Progenitor cell of endocrine pancreas (in vitro differentiated cells): ENCODE measurements at regions not wholly inside any gene's neighbourhood (a gene's known extent, or its start where the extent isn't known, plus 50 kb on each side); places are given as distances from the start of the nearest gene placed in this dataset.
A peak's percentile ranks its signal among the peaks of the same experiment; 100 is the strongest.

Experiments
- DNase-seq: peaks from one replicate; pipeline ENCODE4 v3.0.0; 2021; ENCODE audit warnings: low spot score; ENCODE audit not compliant: unreplicated experiment
- H3K27ac Mint-ChIP-seq: 2 replicates; pipeline ENCODE4 v1.8.0; 2021; ENCODE audit warnings: mild to moderate bottlenecking, moderate library complexity, mixed read lengths
- H3K27me3 Mint-ChIP-seq: 2 replicates; pipeline ENCODE4 v1.8.0; 2021; ENCODE audit warnings: mixed read lengths
- H3K36me3 Mint-ChIP-seq: 2 replicates; pipeline ENCODE4 v1.8.0; 2022; ENCODE audit warnings: mixed read lengths; ENCODE audit not compliant: insufficient read depth
- H3K4me1 Mint-ChIP-seq: 2 replicates; pipeline ENCODE4 v1.8.0; 2021; ENCODE audit warnings: low read depth, mixed read lengths
- H3K4me3 Mint-ChIP-seq: 2 replicates; pipeline ENCODE4 v1.8.0; 2021; ENCODE audit warnings: low read depth, mild to moderate bottlenecking, moderate library complexity, mixed read lengths
- H3K9me3 Mint-ChIP-seq: 2 replicates; pipeline ENCODE4 v1.8.0; 2021; ENCODE audit warnings: low read depth, mixed read lengths
- TF ChIP-seq, protein P1 (sequence below): fragments of 200-600 bp; sonication (generic); IDR thresholded peaks from one replicate; pipeline ENCODE4 v1.5.0; 2021; ENCODE audit warnings: antibody characterized with exemption, mild to moderate bottlenecking; ENCODE audit not compliant: unreplicated experiment

DNA sequence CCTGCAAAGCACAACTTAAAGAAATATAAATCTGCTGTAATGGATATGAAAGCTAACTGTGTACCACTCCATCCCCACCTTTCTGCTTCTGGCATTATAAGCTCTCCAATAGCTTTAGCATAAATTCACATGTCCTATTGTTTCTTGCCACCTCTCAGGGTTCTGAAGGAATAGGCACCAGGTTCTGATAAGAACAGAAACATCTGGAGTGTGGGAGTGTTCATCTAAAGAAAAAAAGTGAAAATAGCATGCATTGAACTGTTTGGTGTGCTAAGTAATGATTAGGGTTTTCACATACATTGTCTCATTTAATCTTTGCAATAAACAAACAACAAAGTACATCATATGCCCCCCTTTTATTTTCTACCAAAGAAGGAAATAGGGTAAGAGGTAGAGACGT lies 72.3 kb downstream of the FAM76B start:
- H3K9me3 Mint-ChIP-seq: no peaks in the 10 kb centered on the region
- TF ChIP-seq, protein P1, sequence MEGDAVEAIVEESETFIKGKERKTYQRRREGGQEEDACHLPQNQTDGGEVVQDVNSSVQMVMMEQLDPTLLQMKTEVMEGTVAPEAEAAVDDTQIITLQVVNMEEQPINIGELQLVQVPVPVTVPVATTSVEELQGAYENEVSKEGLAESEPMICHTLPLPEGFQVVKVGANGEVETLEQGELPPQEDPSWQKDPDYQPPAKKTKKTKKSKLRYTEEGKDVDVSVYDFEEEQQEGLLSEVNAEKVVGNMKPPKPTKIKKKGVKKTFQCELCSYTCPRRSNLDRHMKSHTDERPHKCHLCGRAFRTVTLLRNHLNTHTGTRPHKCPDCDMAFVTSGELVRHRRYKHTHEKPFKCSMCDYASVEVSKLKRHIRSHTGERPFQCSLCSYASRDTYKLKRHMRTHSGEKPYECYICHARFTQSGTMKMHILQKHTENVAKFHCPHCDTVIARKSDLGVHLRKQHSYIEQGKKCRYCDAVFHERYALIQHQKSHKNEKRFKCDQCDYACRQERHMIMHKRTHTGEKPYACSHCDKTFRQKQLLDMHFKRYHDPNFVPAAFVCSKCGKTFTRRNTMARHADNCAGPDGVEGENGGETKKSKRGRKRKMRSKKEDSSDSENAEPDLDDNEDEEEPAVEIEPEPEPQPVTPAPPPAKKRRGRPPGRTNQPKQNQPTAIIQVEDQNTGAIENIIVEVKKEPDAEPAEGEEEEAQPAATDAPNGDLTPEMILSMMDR: no peak
- no peak for DNase-seq
- no peak overlapping the region for H3K27ac Mint-ChIP-seq
- H3K27me3 Mint-ChIP-seq: no peaks in the 10 kb centered on the region
- peaks cover 15% of the 10 kb centered on the region for H3K4me1 Mint-ChIP-seq
- H3K4me3 Mint-ChIP-seq: no peak overlapping the region
- no peaks in the 10 kb centered on the region for H3K36me3 Mint-ChIP-seq

DNA sequence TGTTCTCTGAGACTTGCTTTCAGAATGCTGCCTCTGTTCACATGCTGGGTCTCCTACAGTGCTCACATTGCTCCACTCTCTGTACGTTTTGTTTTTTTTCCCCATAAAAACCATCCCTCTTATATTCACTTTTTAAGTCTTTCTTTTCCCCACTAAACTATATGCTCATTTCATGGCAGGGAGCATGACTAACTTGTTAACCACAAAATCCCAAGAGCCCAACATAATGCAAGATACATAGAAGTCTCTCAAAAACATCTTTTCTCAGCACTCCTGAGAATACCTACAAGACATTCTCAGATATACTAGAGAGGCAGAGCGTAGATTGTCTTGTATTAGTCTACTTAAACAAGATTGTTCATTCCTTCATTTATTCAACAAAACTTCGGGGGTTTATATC lies 73.3 kb downstream of the FAM76B start:
- Mint-ChIP-seq H3K4me3 (no peak overlapping the region), H3K27ac (peak overlapping the region; percentile 20), H3K9me3 (no peaks in the 10 kb centered on the region), H3K27me3 (no peaks in the 10 kb centered on the region), H3K36me3 (no peaks in the 10 kb centered on the region), H3K4me1 (peaks cover 15% of the 10 kb centered on the region)
- TF ChIP-seq, protein P1: no peak
- no peak for DNase-seq

DNA sequence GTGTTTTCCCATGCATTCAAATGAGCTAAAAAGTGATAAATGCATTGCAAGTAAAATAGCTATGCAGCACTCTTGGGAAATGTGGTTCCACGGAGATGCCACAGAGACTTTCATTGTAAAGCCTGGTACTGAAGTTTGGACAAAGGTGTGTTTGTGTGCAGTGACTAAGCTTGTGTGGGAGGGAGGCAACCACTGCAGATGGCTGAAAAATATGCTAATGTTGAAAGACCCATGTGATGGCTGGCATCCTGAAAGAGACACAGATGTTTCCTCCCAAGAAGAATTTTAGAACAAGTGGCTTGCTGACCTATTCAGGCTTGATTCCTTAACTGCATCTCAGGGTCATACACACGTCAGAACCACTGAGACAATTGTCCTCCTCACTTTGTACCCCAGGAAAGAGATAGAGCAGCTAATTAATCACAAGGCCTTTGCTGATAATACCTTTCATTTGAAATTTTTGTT lies 73.8 kb downstream of the FAM76B start:
- H3K4me3 Mint-ChIP-seq: no peak overlapping the region
- H3K36me3 Mint-ChIP-seq: no peaks in the 10 kb centered on the region
- no peaks in the 10 kb centered on the region for H3K27me3 Mint-ChIP-seq
- TF ChIP-seq, protein P1: no peak
- DNase-seq: no peak
- peaks cover 15% of the 10 kb centered on the region for H3K4me1 Mint-ChIP-seq
- H3K9me3 Mint-ChIP-seq: no peaks in the 10 kb centered on the region
- peak overlapping the region; percentile 20 for H3K27ac Mint-ChIP-seq

DNA sequence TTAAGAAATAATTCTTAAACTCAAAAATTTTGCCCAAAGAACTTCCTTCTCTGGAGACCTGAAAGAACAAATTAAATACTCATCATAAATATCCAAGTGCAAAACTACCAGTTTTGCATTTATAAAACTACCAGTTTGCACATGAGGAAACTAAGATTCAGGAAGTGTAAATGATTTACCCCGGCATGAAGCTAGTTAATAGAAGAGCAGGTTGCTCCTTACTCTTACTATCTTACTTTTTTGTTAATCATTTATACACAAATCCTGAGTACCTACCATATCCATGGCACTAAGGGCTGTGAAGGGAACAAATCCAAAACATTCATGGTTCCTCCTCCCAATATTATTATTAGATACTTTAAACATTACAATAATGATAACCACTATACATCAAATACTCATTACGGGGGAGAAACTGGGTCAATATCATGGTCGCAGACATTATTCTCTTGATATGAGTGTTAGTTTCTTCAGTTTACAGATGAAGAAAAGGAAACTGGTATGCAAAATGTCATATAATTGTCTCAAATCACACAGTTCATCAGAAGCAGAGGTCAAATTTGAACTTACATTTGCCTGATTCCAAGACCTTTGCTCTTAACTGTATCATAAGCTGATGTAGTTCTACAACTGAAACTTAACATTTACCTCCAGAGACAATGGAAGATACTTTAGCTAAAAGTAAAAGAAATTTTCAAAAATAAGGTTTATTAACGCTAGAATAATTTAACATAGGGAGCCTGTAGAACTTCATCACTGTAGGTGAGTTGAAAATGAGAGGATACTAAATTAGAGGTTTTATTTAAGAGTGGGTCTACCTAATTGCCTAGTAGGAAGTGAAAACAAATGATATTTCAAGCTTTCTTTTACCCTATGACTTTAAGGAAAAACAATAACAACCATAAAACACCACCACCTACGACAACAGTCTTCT lies 74.5 kb downstream of the FAM76B start:
- Mint-ChIP-seq H3K36me3 (no peaks in the 10 kb centered on the region), H3K27ac (no peak overlapping the region), H3K4me3 (no peak overlapping the region), H3K27me3 (peaks cover 3% of the 10 kb centered on the region), H3K4me1 (peaks cover 15% of the 10 kb centered on the region), H3K9me3 (no peaks in the 10 kb centered on the region)
- no peak for DNase-seq
- TF ChIP-seq, protein P1: no peak

DNA sequence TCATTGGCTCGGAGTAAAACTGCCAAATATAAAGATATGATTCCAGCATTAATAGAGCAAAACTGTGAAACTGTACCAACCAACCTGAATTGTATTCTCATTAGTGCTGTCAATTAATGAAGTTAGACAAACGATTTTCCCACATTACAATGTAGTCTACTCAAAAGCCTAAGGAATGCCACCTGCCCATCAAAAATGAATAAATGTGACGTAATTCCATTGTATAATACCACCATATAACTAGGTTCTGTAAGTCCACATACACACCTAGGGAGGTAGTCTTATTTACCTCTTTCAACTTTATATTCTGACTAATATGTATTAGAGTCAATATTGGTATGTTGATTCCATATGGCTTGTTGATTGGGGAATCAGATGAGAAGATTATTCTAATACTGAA lies 76.2 kb downstream of the FAM76B start:
- TF ChIP-seq, protein P1: no peak
- Mint-ChIP-seq H3K27me3 (peaks cover 3% of the 10 kb centered on the region), H3K9me3 (no peaks in the 10 kb centered on the region), H3K4me3 (no peak overlapping the region), H3K27ac (no peak overlapping the region), H3K4me1 (peaks cover 17% of the 10 kb centered on the region), H3K36me3 (no peaks in the 10 kb centered on the region)
- no peak for DNase-seq
